ENCODE measurements at regions not wholly inside any gene's neighbourhood (a gene's known extent, or its start where the extent isn't known, plus 50 kb on each side); places are given as distances from the start of the nearest gene placed in this dataset.

GRCh38 chr1:94616506-94616905 is 74.9 kb upstream of the F3 start:
- H3K27ac ChIP-seq: no peak overlapping the region
- DNase-seq: no peak
- no peaks in the 10 kb centered on the region for H3K36me3 ChIP-seq
- intact Hi-C loops (cut with DNase I; ENCODE audit: low total_unique reads): no loop called here
- H3K27me3 ChIP-seq: no peaks in the 10 kb centered on the region
- no peak for TF ChIP-seq POLR2A (IDR thresholded peaks at IDR 0.05)
- TF ChIP-seq CTCF (IDR thresholded peaks at IDR 0.05): no peak
- no peaks in the 10 kb centered on the region for H3K9me3 ChIP-seq
- H3K4me1 ChIP-seq: no peaks in the 10 kb centered on the region
- no peak overlapping the region for H3K4me3 ChIP-seq

- Histone ChIP-seq H3K27me3 (no peaks in the 10 kb centered on the region), H3K4me3 (no peak overlapping the region), H3K4me1 (no peaks in the 10 kb centered on the region), H3K36me3 (no peaks in the 10 kb centered on the region), H3K9me3 (no peaks in the 10 kb centered on the region), H3K27ac (no peak overlapping the region)
- intact Hi-C loops (cut with DNase I; ENCODE audit: low total_unique reads): no loop called here
- DNase-seq: no peak
- TF ChIP-seq POLR2A (IDR thresholded peaks at IDR 0.05) (no peak), CTCF (IDR thresholded peaks at IDR 0.05) (no peak)
Observed at GRCh38 chr1:94614996-94615395, 73.4 kb upstream of the F3 start.

GRCh38 chr1:94614168-94614815 is 72.7 kb upstream of the F3 start:
- H3K27ac ChIP-seq: no peak overlapping the region
- no peaks in the 10 kb centered on the region for H3K36me3 ChIP-seq
- no peak for DNase-seq
- no peaks in the 10 kb centered on the region for H3K27me3 ChIP-seq
- no peak overlapping the region for H3K4me3 ChIP-seq
- TF ChIP-seq CTCF (IDR thresholded peaks at IDR 0.05) (no peak), POLR2A (IDR thresholded peaks at IDR 0.05) (no peak)
- no peaks in the 10 kb centered on the region for H3K4me1 ChIP-seq
- intact Hi-C loops (cut with DNase I; ENCODE audit: low total_unique reads): no loop called here
- H3K9me3 ChIP-seq: no peaks in the 10 kb centered on the region

- DNase-seq: no peak
- H3K27me3 ChIP-seq: no peaks in the 10 kb centered on the region
- no peaks in the 10 kb centered on the region for H3K4me1 ChIP-seq
- intact Hi-C loops (cut with DNase I; ENCODE audit: low total_unique reads): no loop called here
- no peak overlapping the region for H3K4me3 ChIP-seq
- no peaks in the 10 kb centered on the region for H3K9me3 ChIP-seq
- no peak overlapping the region for H3K27ac ChIP-seq
- no peaks in the 10 kb centered on the region for H3K36me3 ChIP-seq
- no peak for TF ChIP-seq POLR2A (IDR thresholded peaks at IDR 0.05)
- TF ChIP-seq CTCF (IDR thresholded peaks at IDR 0.05): no peak
Observed at GRCh38 chr1:94612525-94613204, 71.1 kb upstream of the F3 start.

GRCh38 chr1:94611681-94612475 is 70.3 kb upstream of the F3 start:
- DNase-seq: no peak
- TF ChIP-seq CTCF (IDR thresholded peaks at IDR 0.05): no peak
- no peak for TF ChIP-seq POLR2A (IDR thresholded peaks at IDR 0.05)
- no peak overlapping the region for H3K4me3 ChIP-seq
- no peaks in the 10 kb centered on the region for H3K27me3 ChIP-seq
- no peaks in the 10 kb centered on the region for H3K36me3 ChIP-seq
- no peaks in the 10 kb centered on the region for H3K4me1 ChIP-seq
- H3K27ac ChIP-seq: no peak overlapping the region
- intact Hi-C loops (cut with DNase I; ENCODE audit: low total_unique reads): no loop called here
- H3K9me3 ChIP-seq: no peaks in the 10 kb centered on the region
